GM18519 (cell line): ENCODE measurements at regions not wholly inside any gene's neighbourhood (a gene's known extent, or its start where the extent isn't known, plus 50 kb on each side); places are given as distances from the start of the nearest gene placed in this dataset.
"Not testable (repeated sequence)": the region's sequence is repeated elsewhere in the genome, so short reads cannot be mapped to it uniquely, and the experiment has no call there.

Experiments
- ATAC-seq: cut with Tn5 transposase; IDR thresholded peaks from one replicate; pipeline ENCODE4 v1.9.1; 2021; ENCODE audit warnings: mild to moderate bottlenecking, moderate library complexity; ENCODE audit not compliant: unreplicated experiment, low FRiP score

GRCh38 chr10:28480628-28480965 lies 52.3 kb upstream of the WAC start:
- ATAC-seq, result no peak

- not testable (repeated sequence) for ATAC-seq
Observed at GRCh38 chr10:28481346-28481745, 51.6 kb upstream of the WAC start.

GRCh38 chr10:28481968-28482367 lies 51.0 kb upstream of the WAC start:
- no peak for ATAC-seq
